ENCODE measurements at regions not wholly inside any gene's neighbourhood (a gene's known extent, or its start where the extent isn't known, plus 50 kb on each side); places are given as distances from the start of the nearest gene placed in this dataset.

GRCh38 chr5:51559921-51560658, 176.8 kb downstream of the ISL1 start:
- TF ChIP-seq CTCF (IDR thresholded peaks at IDR 0.05; ENCODE audit: insufficient read depth, low read length, severe bottlenecking) = no peak
- no peak for FAIRE-seq
- Histone ChIP-seq H3K27me3 (ENCODE audit: control insufficient read depth, insufficient read depth, low read length) (no peaks in the 10 kb centered on the region), H3K36me3 (ENCODE audit: control insufficient read depth, insufficient read depth, low read length) (no peaks in the 10 kb centered on the region), H3K4me3 (ENCODE audit: low read depth, low read length) (no peak overlapping the region)
- DNase-seq (ENCODE audit: low read depth) = no peak

GRCh38 chr5:51566953-51567352, 183.7 kb downstream of the ISL1 start:
- H3K27me3 ChIP-seq (ENCODE audit: control insufficient read depth, insufficient read depth, low read length) = no peaks in the 10 kb centered on the region
- DNase-seq (ENCODE audit: low read depth) = peak; percentile 4
- no peaks in the 10 kb centered on the region for H3K36me3 ChIP-seq (ENCODE audit: control insufficient read depth, insufficient read depth, low read length)
- no peak overlapping the region for H3K4me3 ChIP-seq (ENCODE audit: low read depth, low read length)
- FAIRE-seq = no peak
- no peak for TF ChIP-seq CTCF (IDR thresholded peaks at IDR 0.05; ENCODE audit: insufficient read depth, low read length, severe bottlenecking)

GRCh38 chr5:51567636-51568035, 184.4 kb downstream of the ISL1 start:
- H3K4me3 ChIP-seq (ENCODE audit: low read depth, low read length) = no peak overlapping the region
- no peaks in the 10 kb centered on the region for H3K36me3 ChIP-seq (ENCODE audit: control insufficient read depth, insufficient read depth, low read length)
- H3K27me3 ChIP-seq (ENCODE audit: control insufficient read depth, insufficient read depth, low read length) = no peaks in the 10 kb centered on the region
- FAIRE-seq (no peak), DNase-seq (ENCODE audit: low read depth) (peak; percentile 82)
- TF ChIP-seq CTCF (IDR thresholded peaks at IDR 0.05; ENCODE audit: insufficient read depth, low read length, severe bottlenecking) = no peak

- DNase-seq (ENCODE audit: low read depth) = no peak
- H3K36me3 ChIP-seq (ENCODE audit: control insufficient read depth, insufficient read depth, low read length) = no peaks in the 10 kb centered on the region
- H3K4me3 ChIP-seq (ENCODE audit: low read depth, low read length) = no peak overlapping the region
- H3K27me3 ChIP-seq (ENCODE audit: control insufficient read depth, insufficient read depth, low read length) = no peaks in the 10 kb centered on the region
- no peak for FAIRE-seq
- no peak for TF ChIP-seq CTCF (IDR thresholded peaks at IDR 0.05; ENCODE audit: insufficient read depth, low read length, severe bottlenecking)
Measured at GRCh38 chr5:51573835-51574234, 190.6 kb downstream of the ISL1 start.

- TF ChIP-seq CTCF (IDR thresholded peaks at IDR 0.05; ENCODE audit: insufficient read depth, low read length, severe bottlenecking) = no peak
- Histone ChIP-seq H3K27me3 (ENCODE audit: control insufficient read depth, insufficient read depth, low read length) (no peaks in the 10 kb centered on the region), H3K36me3 (ENCODE audit: control insufficient read depth, insufficient read depth, low read length) (no peaks in the 10 kb centered on the region), H3K4me3 (ENCODE audit: low read depth, low read length) (no peak overlapping the region)
- no peak for DNase-seq (ENCODE audit: low read depth)
- FAIRE-seq = no peak
Measured at GRCh38 chr5:51582871-51583394, 199.7 kb downstream of the ISL1 start.

- no peak for FAIRE-seq
- TF ChIP-seq CTCF (IDR thresholded peaks at IDR 0.05; ENCODE audit: insufficient read depth, low read length, severe bottlenecking) = no peak
Measured at GRCh38 chr5:51598026-51598425, 214.8 kb downstream of the ISL1 start.

More at GRCh38 chr5:51598026-51598425, 214.8 kb downstream of the ISL1 start:
- Histone ChIP-seq H3K27me3 (ENCODE audit: control insufficient read depth, insufficient read depth, low read length) (no peaks in the 10 kb centered on the region), H3K4me3 (ENCODE audit: low read depth, low read length) (no peak overlapping the region), H3K36me3 (ENCODE audit: control insufficient read depth, insufficient read depth, low read length) (no peaks in the 10 kb centered on the region)
- DNase-seq (ENCODE audit: low read depth) = peak; percentile 62

Data from bronchial epithelial cell (primary cell).